ENCODE measurements at regions not wholly inside any gene's neighbourhood (a gene's known extent, or its start where the extent isn't known, plus 50 kb on each side); places are given as distances from the start of the nearest gene placed in this dataset.
"Not testable (repeated sequence)": the region's sequence is repeated elsewhere in the genome, so short reads cannot be mapped to it uniquely, and the experiment has no call there.

GRCh38 chr1:182301026-182301436, 90.6 kb downstream of the GLUL start:
- ATAC-seq (ENCODE audit: low FRiP score in 2 of 2) (no peak), DNase-seq (no peak)
- H3K27ac ChIP-seq = no peak overlapping the region
- no peak overlapping the region for H3K4me3 ChIP-seq
- H3K4me1 ChIP-seq = peaks cover 7 to 22% (median 16%) of the 10 kb centered on the region in 4 donors
- H3K27me3 ChIP-seq = no peaks in the 10 kb centered on the region
- TF ChIP-seq POLR2AphosphoS5 (IDR thresholded peaks at IDR 0.05) = no peak
- TF ChIP-seq EP300 (IDR thresholded peaks at IDR 0.05) = no peak
- TF ChIP-seq CTCF (IDR thresholded peaks at IDR 0.05) = no peak
- no peak for TF ChIP-seq POLR2A (IDR thresholded peaks at IDR 0.05)
- H3K9me3 ChIP-seq = no peaks in the 10 kb centered on the region
- no peaks in the 10 kb centered on the region for H3K36me3 ChIP-seq
- WGBS, 2 donors = 77 to 83% methylated on average over 8 of the region's 8 CpGs

GRCh38 chr1:182299728-182300616, 91.6 kb downstream of the GLUL start:
- no peaks in the 10 kb centered on the region for H3K27me3 ChIP-seq
- H3K4me1 ChIP-seq = peaks cover 7 to 22% (median 16%) of the 10 kb centered on the region in 4 donors
- H3K4me3 ChIP-seq = no peak overlapping the region
- no peaks in the 10 kb centered on the region for H3K9me3 ChIP-seq
- TF ChIP-seq EP300 (IDR thresholded peaks at IDR 0.05) = no peak
- TF ChIP-seq POLR2AphosphoS5 (IDR thresholded peaks at IDR 0.05) = peak in 1 of 2 donors; percentile 40
- no peak for TF ChIP-seq CTCF (IDR thresholded peaks at IDR 0.05)
- H3K27ac ChIP-seq = peak overlapping the region in 2 of 4 donors; percentile 35 to 56
- DNase-seq (peak in 1 of 2 donors; percentile 62), ATAC-seq (ENCODE audit: low FRiP score in 2 of 2) (peak in 1 of 2 donors; percentile 79)
- WGBS, 2 donors = 28 to 38% methylated on average over 3 of the region's 3 CpGs
- no peaks in the 10 kb centered on the region for H3K36me3 ChIP-seq

- not testable (repeated sequence) for H3K27ac ChIP-seq, H3K36me3 ChIP-seq, H3K9me3 ChIP-seq, DNase-seq, H3K4me3 ChIP-seq, H3K27me3 ChIP-seq
- 93 to 94% methylated on average over 14 of the region's 14 CpGs for WGBS, 2 donors
- peak in 1 of 2 donors; percentile 41 for ATAC-seq (ENCODE audit: low FRiP score in 2 of 2)
- H3K4me1 ChIP-seq = peaks cover 7 to 22% (median 16%) of the 10 kb centered on the region in 4 donors
Measured at GRCh38 chr1:182299054-182299727, 92.4 kb downstream of the GLUL start.

- TF ChIP-seq POLR2AphosphoS5 (IDR thresholded peaks at IDR 0.05) (no peak), POLR2A (IDR thresholded peaks at IDR 0.05) (no peak), CTCF (IDR thresholded peaks at IDR 0.05) (no peak), EP300 (IDR thresholded peaks at IDR 0.05) (no peak)
- ATAC-seq (ENCODE audit: low FRiP score in 2 of 2) = no peak
- no peaks in the 10 kb centered on the region for H3K27me3 ChIP-seq
- H3K36me3 ChIP-seq = no peaks in the 10 kb centered on the region
- H3K9me3 ChIP-seq = no peaks in the 10 kb centered on the region
- no peak for DNase-seq
- H3K27ac ChIP-seq = no peak overlapping the region
- H3K4me3 ChIP-seq = no peak overlapping the region
- peaks cover 7 to 19% (median 16%) of the 10 kb centered on the region in 4 donors for H3K4me1 ChIP-seq
Measured at GRCh38 chr1:182297335-182297734, 94.3 kb downstream of the GLUL start.

GRCh38 chr1:182295697-182296096, 95.9 kb downstream of the GLUL start:
- 77 to 92% methylated on average over 1 of the region's 1 CpG for WGBS, 2 donors

More at GRCh38 chr1:182295697-182296096, 95.9 kb downstream of the GLUL start:
- Histone ChIP-seq H3K36me3 (no peaks in the 10 kb centered on the region), H3K27me3 (no peaks in the 10 kb centered on the region), H3K27ac (no peak overlapping the region), H3K4me3 (no peak overlapping the region), H3K9me3 (no peaks in the 10 kb centered on the region), H3K4me1 (peaks cover 4 to 10% (median 8%) of the 10 kb centered on the region in 4 donors)
- no peak for TF ChIP-seq EP300 (IDR thresholded peaks at IDR 0.05)
- TF ChIP-seq POLR2AphosphoS5 (IDR thresholded peaks at IDR 0.05) = no peak
- TF ChIP-seq POLR2A (IDR thresholded peaks at IDR 0.05) = no peak
- no peak for TF ChIP-seq CTCF (IDR thresholded peaks at IDR 0.05)
- no peak for DNase-seq
- no peak for ATAC-seq (ENCODE audit: low FRiP score in 2 of 2)

All from upper lobe of left lung (tissue), 6 donors.